GM18508 (cell line): ENCODE measurements at regions not wholly inside any gene's neighbourhood (a gene's known extent, or its start where the extent isn't known, plus 50 kb on each side); places are given as distances from the start of the nearest gene placed in this dataset.

Experiments
- ATAC-seq: cut with Tn5 transposase; IDR thresholded peaks from one replicate; pipeline ENCODE4 v1.9.1; 2021; ENCODE audit warnings: moderate number of reproducible peaks; ENCODE audit not compliant: insufficient read depth, unreplicated experiment

DNA sequence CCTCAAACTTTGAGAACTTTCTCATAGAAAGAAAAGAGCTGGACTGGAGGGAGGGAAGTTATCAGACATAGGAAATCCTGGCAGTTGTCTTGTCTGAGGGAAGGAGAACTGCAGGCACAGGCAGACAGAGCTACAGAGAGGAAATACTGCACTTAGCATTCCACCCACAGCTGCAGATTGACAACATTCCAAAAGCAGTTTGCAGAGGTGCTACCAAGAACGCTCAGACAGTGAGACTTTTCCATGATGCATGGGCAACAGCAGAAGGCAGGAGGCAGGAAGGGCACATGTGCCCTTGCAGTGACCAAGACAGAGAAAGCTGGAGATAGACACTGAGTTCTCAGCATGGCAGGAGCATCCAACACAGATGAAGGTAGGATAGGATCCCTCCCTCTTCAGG is 327.5 kb upstream of the ZNF462 start:
- ATAC-seq, result no peak

DNA sequence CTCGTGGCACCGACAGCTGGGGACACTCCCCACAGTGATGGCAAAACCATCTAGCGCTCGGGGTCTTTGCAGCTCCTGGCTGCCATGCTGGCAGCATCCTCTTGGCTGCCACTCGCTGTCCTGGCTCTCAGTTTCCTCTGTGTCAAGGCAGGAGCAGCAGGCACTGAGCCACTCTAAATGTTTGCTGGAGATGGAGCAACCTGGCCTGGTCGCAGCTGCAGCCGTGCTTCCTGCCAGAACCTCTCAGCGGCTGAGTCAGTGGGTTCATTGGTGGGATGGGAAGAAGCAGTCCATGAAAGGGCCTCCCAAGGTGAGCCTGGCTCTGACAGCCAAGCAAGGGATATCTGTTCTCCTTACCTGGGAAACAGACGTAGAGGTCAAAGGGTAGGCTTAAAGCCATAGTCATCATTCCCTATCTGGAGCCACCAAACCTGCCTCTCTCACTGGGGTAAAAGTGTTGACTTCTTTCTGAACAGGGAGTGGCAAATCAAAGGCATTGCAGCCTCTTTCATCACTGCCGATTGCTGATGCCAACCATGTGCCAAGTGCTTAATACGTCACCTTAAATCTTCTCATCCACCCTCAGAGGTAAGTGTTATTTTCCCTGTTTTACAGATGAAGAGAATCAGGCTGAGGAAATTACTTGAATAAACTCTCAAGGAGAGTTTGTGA is 304.8 kb upstream of the ZNF462 start:
- ATAC-seq, result no peak

DNA sequence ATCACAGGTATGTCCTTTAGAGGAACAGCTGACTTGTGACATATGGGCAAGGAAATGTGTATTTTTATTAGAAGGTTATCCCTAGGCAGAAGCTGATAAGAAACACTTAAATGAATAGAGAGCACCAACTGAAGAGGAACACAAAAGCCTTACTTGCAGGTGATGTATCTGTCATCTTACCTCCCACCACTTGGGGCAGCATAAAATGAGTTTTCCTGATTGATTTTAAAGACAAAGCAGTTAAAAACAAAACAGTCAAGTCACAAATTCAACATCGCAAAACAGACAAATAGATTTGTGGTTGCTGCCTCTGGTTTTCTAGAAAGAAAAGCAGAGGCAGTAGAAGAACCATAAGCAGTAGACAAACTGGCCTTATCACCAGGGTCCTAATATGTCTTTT is 302.4 kb upstream of the ZNF462 start:
- no peak for ATAC-seq

DNA sequence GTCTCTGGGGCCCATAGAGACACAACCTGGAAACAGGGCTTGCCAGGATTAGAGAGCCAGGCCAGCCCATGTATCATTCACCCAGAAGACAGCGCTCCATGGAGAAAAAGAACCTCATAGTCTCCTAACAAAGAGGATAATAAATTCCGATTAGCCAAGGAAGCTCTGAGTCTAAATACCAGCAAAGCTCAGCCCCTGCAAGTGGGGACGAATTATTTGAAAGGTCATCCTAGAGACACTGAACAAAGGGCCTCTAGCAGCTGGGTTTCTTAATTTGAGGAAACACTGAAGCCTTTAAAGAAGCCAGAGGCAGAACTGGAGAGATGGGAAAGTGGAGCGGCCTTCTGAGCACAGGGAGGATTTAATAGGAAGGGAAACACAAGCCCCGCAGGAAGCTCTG is 287.1 kb upstream of the ZNF462 start:
- ATAC-seq, result no peak

DNA sequence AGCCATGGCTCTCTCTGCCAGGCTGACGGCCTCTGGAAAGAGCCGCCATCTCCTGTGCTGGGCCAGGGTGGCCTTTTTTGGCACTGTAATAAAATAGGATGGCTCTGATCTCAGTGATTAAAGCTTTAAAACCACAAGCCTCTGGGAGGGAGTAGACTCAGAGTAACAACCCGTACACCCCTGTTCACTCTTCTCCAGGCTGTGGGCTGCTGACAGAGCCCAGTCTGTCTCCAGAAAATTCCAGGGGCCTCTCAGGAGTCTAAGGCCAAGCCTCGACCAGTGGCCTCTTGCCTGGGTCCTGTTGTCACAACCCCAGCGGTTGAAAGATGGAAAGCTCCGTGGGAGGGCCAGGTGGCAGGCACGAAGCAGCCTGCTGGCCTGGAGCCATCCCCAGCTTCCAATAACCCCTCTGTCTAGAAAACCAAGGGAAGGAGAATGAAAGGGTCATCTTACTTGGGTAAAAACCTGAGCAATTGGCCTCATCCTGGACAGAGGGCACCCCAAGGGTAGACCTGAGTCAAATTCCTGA is 286.7 kb upstream of the ZNF462 start:
- no peak for ATAC-seq

DNA sequence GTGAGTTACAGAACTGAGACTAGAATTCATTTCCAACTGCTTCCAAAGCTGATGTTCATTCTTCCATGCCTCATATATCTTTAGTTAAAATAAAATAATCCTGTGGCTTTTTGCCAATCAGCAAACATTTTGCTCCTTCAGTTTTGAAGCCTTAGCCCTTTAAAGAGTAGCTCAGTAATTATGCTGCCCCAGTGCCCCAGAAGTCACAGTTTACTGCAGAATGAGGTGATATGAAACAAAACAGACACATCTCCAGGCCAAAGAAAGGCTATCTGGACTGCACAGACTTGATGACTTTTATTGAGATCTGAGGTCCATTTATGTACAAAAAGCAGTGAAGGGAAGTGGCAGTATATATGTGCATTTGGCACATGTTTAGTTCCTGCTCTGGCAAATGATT is 285.8 kb upstream of the ZNF462 start:
- no peak for ATAC-seq

DNA sequence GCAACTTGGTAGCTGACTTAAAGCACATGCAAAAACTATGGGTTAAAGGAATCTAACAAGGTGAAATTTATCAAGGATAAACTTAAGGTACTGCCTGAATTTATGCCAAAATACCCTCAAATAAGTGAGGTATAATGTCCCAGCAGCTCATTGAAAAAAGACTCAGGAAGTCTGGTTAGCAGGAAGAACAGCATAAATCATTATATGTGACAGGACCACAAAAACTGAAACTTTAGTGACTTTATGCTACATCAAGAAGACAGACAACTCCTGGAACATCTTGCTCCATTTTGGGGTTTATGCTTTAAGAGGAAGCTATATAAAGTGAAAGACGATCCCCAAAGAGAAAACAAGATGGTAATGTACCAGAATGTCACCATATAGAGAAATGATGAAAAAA is 282.4 kb upstream of the ZNF462 start:
- ATAC-seq, result no peak

DNA sequence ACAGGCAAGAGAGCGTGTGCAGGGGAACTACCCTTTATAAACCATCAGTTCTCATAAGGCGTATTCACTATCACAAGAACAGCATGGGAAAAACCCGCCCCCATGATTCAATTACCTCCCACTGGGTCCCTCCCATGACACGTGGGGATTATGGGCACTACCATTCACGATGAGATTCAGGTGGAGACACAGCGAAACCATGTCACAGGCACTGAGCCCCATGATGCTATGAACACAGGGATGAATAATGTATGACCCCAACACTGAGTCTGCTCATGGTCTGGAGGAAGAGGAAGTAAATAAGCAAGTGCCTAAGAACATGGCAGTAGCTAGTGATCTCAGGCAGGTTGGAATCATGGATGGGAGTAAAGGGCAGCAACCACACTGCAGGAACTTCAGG is 281.0 kb upstream of the ZNF462 start:
- no peak for ATAC-seq

DNA sequence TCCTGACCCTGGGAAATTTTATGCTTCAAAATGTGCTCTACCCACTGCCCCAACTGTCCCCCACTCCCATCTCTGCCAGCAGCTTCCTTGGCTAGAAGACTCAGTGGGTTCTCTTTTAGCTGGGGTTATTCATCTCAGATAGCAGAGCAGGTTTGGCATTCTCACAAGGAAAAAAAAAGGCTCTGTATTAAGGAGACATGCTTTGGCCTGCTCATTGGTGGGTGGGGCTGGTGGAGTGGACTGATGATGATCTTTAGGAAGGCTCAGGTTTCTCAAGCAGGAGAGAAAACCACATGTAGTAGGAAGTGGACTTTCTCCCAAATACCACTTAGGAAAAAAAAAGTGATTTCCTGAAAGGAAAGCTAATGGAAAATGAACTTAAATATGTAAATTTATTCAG is 279.2 kb upstream of the ZNF462 start:
- no peak for ATAC-seq

DNA sequence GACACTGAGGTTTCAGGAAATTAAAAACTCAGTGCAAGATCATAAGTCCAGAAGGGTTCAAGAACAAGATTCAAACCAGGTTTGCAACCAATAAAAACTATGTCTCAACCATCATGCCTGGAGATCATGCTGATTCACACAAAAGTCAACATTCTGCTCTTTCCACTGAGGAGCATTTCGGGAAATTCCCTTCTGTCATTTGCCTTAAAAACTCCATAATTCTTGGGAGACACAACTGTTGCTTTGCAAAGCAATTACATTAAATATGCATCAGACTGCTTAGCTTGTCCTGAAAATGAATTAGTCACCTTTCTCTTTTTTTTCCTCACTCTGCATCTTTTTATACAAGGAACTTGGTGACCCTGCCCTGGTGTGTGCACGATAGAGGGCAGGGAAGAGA is 275.9 kb upstream of the ZNF462 start:
- no peak for ATAC-seq

DNA sequence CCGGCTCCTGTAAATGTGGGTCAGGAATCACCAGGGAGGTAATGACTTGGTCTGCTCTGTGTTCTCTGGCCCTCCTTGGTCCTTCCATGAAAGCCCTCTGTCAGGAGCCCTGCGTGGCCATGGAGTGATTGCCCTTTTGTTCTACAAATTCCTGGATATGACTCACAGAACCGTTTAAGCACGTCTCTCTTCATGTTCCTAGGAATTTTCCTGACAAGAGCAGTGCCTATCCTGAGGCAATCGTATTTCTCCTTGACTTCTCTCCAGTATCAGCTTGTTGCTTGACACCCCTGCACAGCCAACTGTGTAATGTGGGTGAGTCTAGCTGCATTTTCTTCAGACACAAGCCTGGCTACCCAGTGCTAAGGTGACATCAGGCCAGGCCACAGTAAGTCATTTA is 274.3 kb upstream of the ZNF462 start:
- no peak for ATAC-seq

DNA sequence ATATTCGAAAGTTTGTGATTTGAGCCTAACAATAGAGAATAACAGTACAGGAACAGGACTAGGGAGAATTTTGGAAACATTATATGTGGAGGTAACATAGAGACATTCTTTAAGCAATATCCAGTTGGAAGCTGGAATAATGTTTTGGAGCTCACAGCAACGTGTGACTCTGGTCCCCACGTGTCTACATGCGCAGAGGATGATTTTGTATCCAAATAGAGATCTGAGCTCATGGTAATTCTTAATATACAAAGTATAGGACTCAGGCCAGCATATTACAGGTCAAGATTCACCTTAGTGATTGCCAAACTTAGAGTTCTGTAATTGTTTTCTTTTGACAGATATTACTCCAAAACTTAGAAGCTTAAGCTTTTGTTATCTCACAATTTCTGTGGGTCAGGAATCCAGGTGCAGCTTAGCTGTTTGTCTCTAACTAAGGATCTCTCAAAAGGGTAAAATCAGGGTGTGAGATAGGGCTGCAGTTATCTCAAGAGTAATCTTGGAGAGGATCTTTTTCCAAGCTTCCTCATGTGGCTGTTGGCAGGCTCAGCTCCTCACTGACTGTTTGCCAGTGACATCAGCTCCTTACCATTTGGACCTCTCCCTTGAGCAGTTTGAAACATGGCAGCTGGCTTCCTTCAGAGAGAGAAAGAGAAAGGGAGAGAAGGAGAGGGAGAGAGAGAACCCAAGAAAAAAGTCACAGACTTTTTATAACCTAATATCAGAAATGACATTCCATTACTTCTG is 272.0 kb upstream of the ZNF462 start:
- no peak for ATAC-seq

DNA sequence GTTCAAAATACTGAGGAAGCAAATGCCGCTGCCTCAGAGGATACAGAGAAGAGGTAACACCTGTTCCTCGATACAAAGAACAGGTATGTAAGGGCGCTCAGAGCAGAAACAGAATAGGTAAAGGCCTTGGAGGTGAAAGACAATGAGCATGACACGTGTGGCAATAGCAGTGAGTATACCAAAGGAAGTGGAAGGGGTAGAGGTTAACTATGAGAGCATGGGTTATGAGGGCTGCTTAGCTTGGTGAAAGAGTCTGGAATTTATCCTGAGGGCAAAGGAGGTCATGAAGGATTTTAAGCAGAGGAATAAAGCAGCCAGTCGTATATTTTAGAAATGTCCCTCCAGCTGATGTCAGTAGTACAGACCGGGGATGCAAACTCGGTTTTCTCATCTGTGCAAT is 269.8 kb upstream of the ZNF462 start:
- no peak for ATAC-seq

DNA sequence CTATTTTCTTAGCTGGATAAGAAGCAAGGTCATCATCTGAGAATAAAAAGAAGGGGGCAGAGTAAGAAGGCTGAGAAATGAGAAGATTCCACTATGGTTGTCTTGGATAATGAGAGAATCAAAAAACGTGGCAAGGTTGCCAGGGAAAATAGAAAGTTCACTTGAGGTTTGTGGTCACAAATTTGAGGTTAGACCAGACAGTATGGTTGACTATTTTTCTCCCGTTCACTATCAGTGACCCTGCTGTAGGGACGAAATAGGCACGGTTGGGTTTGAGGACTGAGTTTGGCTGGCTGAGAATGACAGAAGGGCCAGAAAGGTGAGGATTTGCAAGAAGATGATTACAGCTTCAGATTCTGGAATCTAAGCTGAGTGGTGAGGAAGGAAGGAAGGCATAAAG is 266.0 kb upstream of the ZNF462 start:
- no peak for ATAC-seq

DNA sequence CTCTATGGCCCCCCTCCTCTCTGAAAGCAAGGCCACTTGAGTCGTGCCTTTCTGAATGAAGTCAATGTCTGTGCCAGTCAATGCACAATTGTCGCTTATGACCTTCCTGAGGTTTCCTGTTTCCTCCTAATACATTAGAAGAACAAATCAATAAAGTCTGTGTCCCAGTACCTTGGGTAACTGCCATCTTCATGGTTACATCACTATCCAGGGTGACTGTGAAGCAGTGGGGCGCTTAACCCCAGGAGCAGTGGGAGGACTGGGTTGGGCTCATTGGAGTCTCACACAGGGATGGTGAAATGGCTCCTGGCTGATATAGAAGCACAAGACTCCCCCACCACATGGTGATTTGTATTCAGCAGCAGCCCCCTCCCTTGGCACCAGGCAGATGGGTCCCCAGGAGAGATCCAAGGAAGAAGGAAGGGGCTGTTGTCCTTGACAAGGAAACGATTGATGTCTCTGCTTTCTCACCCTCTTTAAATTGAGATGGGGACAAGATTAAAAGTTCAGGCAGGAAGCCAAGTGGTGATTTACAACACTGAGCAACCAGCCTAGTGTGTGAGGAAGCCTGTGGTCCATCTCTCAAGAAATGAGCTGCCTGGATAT is 261.9 kb upstream of the ZNF462 start:
- no peak for ATAC-seq

DNA sequence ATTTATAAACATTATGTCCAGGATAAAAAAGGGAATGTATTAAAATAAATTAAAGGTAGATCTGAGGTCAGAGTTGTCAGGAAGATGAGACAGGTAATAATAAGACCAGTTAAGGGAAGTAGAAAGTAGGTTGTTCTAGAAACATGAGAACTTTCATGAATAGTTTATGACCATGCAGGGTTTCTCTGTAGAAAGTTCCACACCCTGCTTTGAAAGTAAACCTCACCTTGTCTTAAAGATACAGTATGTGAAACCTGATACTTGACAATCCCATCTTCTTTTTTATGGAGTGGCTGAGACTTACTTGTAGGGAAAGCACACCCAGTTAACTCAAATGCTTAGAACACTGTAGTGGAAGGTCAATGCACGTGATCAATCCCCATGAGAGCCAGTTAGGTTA is 260.6 kb upstream of the ZNF462 start:
- no peak for ATAC-seq

DNA sequence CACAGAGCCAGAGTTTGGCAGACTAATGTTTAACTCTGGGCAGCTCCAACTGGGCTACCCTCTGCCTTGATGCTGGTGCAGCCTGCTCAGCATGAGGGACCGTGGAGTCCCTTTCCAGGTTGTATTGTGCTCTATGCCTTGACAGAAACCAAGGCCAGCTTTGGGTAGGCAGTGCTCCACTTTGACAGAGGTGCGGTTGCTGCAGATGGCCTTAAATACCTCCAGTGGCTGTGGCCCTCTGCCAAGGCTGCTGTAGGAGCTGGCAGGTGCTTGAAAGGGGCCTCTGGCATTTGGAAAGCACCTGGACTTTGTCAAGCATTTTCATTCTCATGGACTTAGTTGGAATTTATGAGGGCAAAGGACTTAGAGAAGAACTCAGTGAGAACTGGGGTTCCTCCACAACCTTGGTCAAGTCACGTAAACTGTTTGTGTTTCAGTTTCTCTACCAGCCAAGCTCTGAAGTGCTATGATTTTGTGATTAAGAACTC is 249.7 kb upstream of the ZNF462 start:
- ATAC-seq, result no peak

DNA sequence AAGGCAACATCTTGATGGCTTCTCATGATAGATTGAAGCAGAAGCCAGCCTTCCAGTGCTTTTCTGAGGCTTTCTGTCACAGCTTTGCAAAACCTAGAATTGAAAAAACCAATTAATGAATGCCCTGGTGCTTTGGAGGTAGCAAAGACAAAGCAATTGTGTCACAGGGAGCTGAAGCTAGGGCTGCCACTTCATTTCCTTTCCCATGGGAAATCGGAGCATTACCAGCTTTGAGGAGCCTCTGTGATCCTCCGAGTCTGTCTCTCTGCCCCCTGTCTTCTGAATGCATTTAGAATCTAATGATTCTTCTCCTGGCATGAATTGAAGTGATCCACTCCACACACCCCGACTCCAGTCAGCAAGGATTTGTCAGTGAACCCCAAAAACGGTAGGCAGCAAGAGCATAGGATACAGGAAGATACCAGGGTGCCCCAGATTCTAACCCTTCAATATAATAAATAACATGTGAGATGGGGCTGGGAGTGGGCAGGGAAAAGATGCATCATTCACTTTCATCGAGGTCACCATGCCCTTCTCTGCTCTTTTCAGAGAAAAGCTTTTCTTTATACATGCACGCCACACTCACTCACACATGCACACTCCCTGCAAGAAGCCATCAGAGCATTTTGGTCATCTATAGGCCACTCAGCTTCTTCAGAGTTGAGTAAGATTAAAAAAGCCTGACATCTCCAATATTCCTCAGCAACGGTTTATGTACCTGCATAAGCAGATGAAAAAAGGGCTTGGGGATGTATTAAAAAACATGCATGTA is 247.7 kb upstream of the ZNF462 start:
- no peak for ATAC-seq

DNA sequence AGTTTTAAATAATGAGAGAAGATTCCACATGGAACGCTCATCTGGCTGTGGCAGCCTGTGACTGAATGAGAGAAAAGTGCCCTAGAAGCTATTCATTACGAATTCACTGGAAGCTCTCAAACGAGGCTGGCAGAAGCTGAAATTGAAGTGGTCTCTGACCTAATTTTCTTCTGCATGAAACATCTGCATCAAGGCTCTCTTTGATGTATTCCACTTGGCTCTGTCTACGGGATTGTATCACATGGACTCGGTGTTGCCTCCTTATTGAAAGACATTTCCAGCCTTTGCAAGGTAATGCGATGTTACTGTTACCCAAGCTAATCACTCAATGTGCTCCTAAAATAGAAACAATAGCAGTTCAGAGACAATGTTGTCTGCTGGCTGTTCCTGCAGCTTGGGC is 246.9 kb upstream of the ZNF462 start:
- no peak for ATAC-seq

DNA sequence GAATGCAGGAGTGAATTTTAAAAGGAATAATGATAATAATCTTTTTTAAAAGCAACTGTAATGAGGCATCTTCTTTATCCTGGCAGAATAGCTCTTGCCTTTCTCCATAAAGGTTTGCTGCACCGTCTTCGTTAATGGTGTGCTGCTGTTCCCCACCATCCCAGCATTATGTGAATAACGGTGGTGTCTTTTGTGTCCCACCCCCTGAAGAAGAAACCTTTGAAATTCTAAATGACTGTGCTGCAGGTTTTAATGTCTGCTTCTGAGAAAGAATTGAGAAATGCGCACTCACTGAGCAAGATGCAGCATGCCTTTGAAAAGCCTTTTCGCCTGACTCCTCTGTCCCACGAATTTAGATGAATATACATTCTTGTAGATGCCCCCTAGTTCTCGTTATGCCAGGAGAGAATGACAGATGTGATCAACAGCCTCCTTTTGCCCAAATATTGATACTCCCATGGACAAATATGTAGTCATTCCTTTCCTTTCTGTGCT is 246.1 kb upstream of the ZNF462 start:
- no peak for ATAC-seq

DNA sequence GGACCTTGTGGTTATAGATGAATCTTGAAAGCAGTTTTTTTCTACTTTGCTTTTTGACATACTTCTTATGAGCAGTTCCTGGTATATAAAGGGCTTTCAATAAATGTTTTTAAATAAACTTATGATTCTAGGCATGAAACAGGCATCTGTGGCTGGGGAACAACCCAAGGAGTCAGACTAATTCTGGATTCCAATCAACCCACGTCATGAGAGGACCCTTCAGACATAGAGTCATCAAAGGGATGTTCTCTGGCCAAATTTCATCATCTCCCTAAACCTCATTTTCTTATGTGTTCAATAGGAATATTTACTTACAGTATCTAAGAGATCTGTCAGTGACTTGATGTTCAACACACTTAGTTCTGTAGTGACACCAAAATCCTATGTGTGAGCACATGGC is 243.8 kb upstream of the ZNF462 start:
- ATAC-seq, result no peak
